Transverse colon (tissue), 4 donors: ENCODE measurements at regions not wholly inside any gene's neighbourhood (a gene's known extent, or its start where the extent isn't known, plus 50 kb on each side); places are given as distances from the start of the nearest gene placed in this dataset.

Experiments
- CTCF ChIP-seq, 5 experiments: fragments of 200-600 bp in 3 of 5; fragments of 450-650 bp in 2 of 5; sonication (generic) in 3 of 5; IDR thresholded peaks; 1 replicate in 2 of 5; 2 replicates in 3 of 5; pipeline ENCODE4 v1.5.1; 2016 to 2017; ENCODE audit warnings: antibody characterized with exemption in 5 of 5, inconsistent platforms in 3 of 5, mild to moderate bottlenecking in 2 of 5, moderate library complexity in 1 of 5
- POLR2AphosphoS5 ChIP-seq, 3 donors: sonication (generic); formaldehyde crosslinking; IDR thresholded peaks; one replicate each; pipeline ENCODE4 v1.6.1; 2016; ENCODE audit warnings: antibody characterized with exemption in 3 of 3

- TF ChIP-seq POLR2AphosphoS5 (IDR thresholded peaks at IDR 0.05): no peak
- no peak for TF ChIP-seq CTCF (IDR thresholded peaks at IDR 0.05)
Observed at GRCh38 chr1:115575661-115576060, 66.1 kb upstream of the VANGL1 start.
